ENCODE measurements at regions not wholly inside any gene's neighbourhood (a gene's known extent, or its start where the extent isn't known, plus 50 kb on each side); places are given as distances from the start of the nearest gene placed in this dataset.
"Not testable (repeated sequence)": the region's sequence is repeated elsewhere in the genome, so short reads cannot be mapped to it uniquely, and the experiment has no call there.

DNA sequence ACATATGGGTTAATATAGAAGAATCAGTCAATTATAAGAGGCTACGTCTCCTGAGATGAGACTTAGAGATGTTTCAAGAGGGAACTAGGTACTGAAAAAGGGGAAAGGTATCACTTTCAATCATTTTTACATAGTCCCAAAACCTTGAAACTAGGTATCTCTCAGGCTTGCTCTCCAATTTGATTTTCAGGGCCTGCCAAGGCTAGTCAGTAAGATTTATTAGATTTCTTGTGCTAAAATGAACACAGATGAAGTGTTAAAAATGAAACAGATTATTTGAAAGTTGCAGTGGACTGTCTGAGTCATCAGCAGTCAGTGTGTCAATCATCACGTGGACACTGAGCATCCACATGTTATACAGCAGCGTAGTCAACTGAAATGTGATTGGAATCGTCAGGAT lies 591.1 kb downstream of the DTWD2 start:
- POLR2A ChIA-PET, result no interaction called here
- no peak for TF ChIP-seq CTCF (IDR thresholded peaks at IDR 0.05)
- Mint-ChIP-seq H3K4me3 (no peak overlapping the region), H3K27ac (no peak overlapping the region), H3K27me3 (no peaks in the 10 kb centered on the region), H3K36me3 (ENCODE audit: low read depth) (no peaks in the 10 kb centered on the region), H3K9me3 (peaks cover 3% of the 10 kb centered on the region), H3K4me1 (ENCODE audit: low read depth) (no peaks in the 10 kb centered on the region)
- DNase-seq (no peak), ATAC-seq (no peak)
- intact Hi-C loops (cut with micrococcal nuclease), result no loop called here
- CTCF ChIA-PET, result no interaction called here

- no peak overlapping the region for H3K27ac Mint-ChIP-seq
- POLR2A ChIA-PET, result no interaction called here
- CTCF ChIA-PET, result no interaction called here
- TF ChIP-seq CTCF (IDR thresholded peaks at IDR 0.05), result no peak
- no peaks in the 10 kb centered on the region for H3K9me3 Mint-ChIP-seq
- intact Hi-C loops (cut with micrococcal nuclease), result no loop called here
- no peak for DNase-seq
- no peak overlapping the region for H3K4me3 Mint-ChIP-seq
- no peaks in the 10 kb centered on the region for H3K36me3 Mint-ChIP-seq (ENCODE audit: low read depth)
- no peaks in the 10 kb centered on the region for H3K4me1 Mint-ChIP-seq (ENCODE audit: low read depth)
- no peak for ATAC-seq
- H3K27me3 Mint-ChIP-seq, result no peaks in the 10 kb centered on the region
Observed at GRCh38 chr5:118392491-118392890, 595.9 kb downstream of the DTWD2 start.

- H3K4me3 Mint-ChIP-seq; ATAC-seq; CTCF ChIA-PET; intact Hi-C loops (cut with micrococcal nuclease); H3K4me1 Mint-ChIP-seq (ENCODE audit: low read depth); POLR2A ChIA-PET; H3K36me3 Mint-ChIP-seq (ENCODE audit: low read depth); H3K27me3 Mint-ChIP-seq; DNase-seq; H3K27ac Mint-ChIP-seq: not testable (repeated sequence)
- peaks cover 11% of the 10 kb centered on the region for H3K9me3 Mint-ChIP-seq
Observed at GRCh38 chr5:118382931-118383330, 605.4 kb downstream of the DTWD2 start.

- CTCF ChIA-PET, result interaction anchor here (1.0 kb wide), 1 partner anchor 30 kb away, joined by 3 read pairs; no protein-coding TSS in a partner anchor
- Mint-ChIP-seq H3K36me3 (ENCODE audit: low read depth) (no peaks in the 10 kb centered on the region), H3K27me3 (no peaks in the 10 kb centered on the region), H3K27ac (no peak overlapping the region), H3K4me3 (no peak overlapping the region), H3K9me3 (peaks cover 5% of the 10 kb centered on the region), H3K4me1 (ENCODE audit: low read depth) (no peaks in the 10 kb centered on the region)
- ATAC-seq (no peak), DNase-seq (no peak)
- intact Hi-C loops (cut with micrococcal nuclease), result no loop called here
- POLR2A ChIA-PET, result no interaction called here
- TF ChIP-seq CTCF (IDR thresholded peaks at IDR 0.05), result no peak
Observed at GRCh38 chr5:118379470-118379869, 608.9 kb downstream of the DTWD2 start.

DNA sequence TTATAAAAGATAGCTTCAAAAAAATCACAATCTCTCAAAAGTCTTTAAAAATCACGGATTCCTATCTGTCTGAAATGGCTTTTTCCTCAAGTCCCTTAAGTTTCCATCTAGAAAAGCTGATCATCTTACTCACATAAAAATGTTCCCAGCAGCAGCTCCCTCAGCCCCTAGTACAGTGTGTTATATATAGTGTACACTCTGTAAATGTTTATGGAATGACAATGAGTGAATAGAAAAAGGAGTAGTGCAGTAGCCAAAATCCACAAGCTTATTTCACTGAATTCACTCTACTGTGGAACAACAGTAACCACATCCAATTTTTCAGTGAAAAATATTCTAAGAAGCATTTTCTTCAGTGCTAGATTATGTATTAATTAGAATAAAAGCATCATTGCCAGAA lies 609.4 kb downstream of the DTWD2 start:
- Mint-ChIP-seq H3K4me3 (no peak overlapping the region), H3K36me3 (ENCODE audit: low read depth) (no peaks in the 10 kb centered on the region), H3K9me3 (peaks cover 2% of the 10 kb centered on the region), H3K27ac (no peak overlapping the region), H3K4me1 (ENCODE audit: low read depth) (no peaks in the 10 kb centered on the region), H3K27me3 (no peaks in the 10 kb centered on the region)
- CTCF ChIA-PET, result no interaction called here
- ATAC-seq (no peak), DNase-seq (no peak)
- intact Hi-C loops (cut with micrococcal nuclease), result no loop called here
- no peak for TF ChIP-seq CTCF (IDR thresholded peaks at IDR 0.05)
- POLR2A ChIA-PET, result no interaction called here

DNA sequence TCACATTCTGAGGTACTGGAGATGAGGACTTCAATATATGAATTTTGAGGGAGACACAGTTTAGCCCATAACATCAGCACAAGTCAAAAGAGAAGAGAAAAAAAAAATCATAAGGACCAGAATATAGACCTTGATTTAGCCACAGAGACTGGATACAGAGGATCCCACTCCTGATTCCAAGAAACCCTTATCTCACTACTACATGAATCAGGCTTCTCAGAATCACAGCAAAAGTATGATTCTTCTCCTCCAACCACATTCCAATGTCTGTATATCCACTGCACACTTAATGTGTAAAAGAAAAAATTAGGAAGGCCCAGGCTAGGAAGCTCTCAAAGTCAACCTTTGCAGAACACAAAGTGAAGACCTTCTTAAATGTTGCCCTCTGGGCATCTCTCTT lies 610.9 kb downstream of the DTWD2 start:
- no peak for TF ChIP-seq CTCF (IDR thresholded peaks at IDR 0.05)
- intact Hi-C loops (cut with micrococcal nuclease), result no loop called here
- H3K9me3 Mint-ChIP-seq, result peaks cover 2% of the 10 kb centered on the region

More for the DNA sequence above, 610.9 kb downstream of the DTWD2 start:
- H3K36me3 Mint-ChIP-seq (ENCODE audit: low read depth), result no peaks in the 10 kb centered on the region
- CTCF ChIA-PET, result no interaction called here
- H3K27me3 Mint-ChIP-seq, result no peaks in the 10 kb centered on the region
- POLR2A ChIA-PET, result no interaction called here
- H3K4me3 Mint-ChIP-seq, result no peak overlapping the region
- no peaks in the 10 kb centered on the region for H3K4me1 Mint-ChIP-seq (ENCODE audit: low read depth)
- ATAC-seq (no peak), DNase-seq (no peak)
- H3K27ac Mint-ChIP-seq, result no peak overlapping the region
